ENCODE measurements at regions not wholly inside any gene's neighbourhood (a gene's known extent, or its start where the extent isn't known, plus 50 kb on each side); places are given as distances from the start of the nearest gene placed in this dataset.
A peak's percentile ranks its signal among the peaks of the same experiment; 100 is the strongest.
"Not testable (repeated sequence)": the region's sequence is repeated elsewhere in the genome, so short reads cannot be mapped to it uniquely, and the experiment has no call there.

DNA sequence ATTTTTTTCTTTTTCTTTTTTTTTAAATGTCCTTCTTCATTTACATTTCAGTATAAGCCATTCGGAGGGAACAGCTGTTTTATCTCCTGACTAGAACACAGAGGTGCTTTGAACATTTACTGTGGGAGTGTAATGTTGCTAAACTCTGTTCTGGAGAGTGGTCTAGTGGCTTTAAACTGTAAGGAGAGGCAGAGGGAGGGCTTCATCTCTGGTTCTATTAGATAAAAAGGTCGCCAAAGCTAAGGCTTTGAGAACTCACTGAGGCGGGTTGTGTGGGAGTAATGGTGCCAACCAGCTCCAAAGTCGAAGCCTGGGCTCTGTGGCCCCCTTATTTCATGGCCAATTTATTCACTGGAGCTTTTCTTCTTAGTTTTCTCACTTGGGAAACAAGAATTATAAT lies 133.2 kb downstream of the ANXA2 start:
- no peak overlapping the region for H3K4me3 ChIP-seq (ENCODE audit: control insufficient read depth, low read depth, low read length)
- no peak for DNase-seq (ENCODE audit: low read depth)
- TF ChIP-seq, protein P1, sequence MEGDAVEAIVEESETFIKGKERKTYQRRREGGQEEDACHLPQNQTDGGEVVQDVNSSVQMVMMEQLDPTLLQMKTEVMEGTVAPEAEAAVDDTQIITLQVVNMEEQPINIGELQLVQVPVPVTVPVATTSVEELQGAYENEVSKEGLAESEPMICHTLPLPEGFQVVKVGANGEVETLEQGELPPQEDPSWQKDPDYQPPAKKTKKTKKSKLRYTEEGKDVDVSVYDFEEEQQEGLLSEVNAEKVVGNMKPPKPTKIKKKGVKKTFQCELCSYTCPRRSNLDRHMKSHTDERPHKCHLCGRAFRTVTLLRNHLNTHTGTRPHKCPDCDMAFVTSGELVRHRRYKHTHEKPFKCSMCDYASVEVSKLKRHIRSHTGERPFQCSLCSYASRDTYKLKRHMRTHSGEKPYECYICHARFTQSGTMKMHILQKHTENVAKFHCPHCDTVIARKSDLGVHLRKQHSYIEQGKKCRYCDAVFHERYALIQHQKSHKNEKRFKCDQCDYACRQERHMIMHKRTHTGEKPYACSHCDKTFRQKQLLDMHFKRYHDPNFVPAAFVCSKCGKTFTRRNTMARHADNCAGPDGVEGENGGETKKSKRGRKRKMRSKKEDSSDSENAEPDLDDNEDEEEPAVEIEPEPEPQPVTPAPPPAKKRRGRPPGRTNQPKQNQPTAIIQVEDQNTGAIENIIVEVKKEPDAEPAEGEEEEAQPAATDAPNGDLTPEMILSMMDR (IDR thresholded peaks at IDR 0.05; ENCODE audit: control insufficient read depth, insufficient read depth, low read depth, low read length, missing control alignments) = no peak

GRCh38 chr15:60265057-60265456 lies 132.7 kb downstream of the ANXA2 start:
- no peak overlapping the region for H3K4me3 ChIP-seq (ENCODE audit: control insufficient read depth, low read depth, low read length)
- DNase-seq (ENCODE audit: low read depth) = no peak
- TF ChIP-seq, protein P1 (IDR thresholded peaks at IDR 0.05; ENCODE audit: control insufficient read depth, insufficient read depth, low read depth, low read length, missing control alignments) = no peak

GRCh38 chr15:60272623-60273022 lies 125.2 kb downstream of the ANXA2 start:
- no peak overlapping the region for H3K4me3 ChIP-seq (ENCODE audit: control insufficient read depth, low read depth, low read length)
- no peak for DNase-seq (ENCODE audit: low read depth)
- TF ChIP-seq, protein P1 (IDR thresholded peaks at IDR 0.05; ENCODE audit: control insufficient read depth, insufficient read depth, low read depth, low read length, missing control alignments) = peak; percentile 0

GRCh38 chr15:60275624-60276023 lies 122.2 kb downstream of the ANXA2 start:
- no peak overlapping the region for H3K4me3 ChIP-seq (ENCODE audit: control insufficient read depth, low read depth, low read length)
- TF ChIP-seq, protein P1 (IDR thresholded peaks at IDR 0.05; ENCODE audit: control insufficient read depth, insufficient read depth, low read depth, low read length, missing control alignments) = no peak
- no peak for DNase-seq (ENCODE audit: low read depth)

DNA sequence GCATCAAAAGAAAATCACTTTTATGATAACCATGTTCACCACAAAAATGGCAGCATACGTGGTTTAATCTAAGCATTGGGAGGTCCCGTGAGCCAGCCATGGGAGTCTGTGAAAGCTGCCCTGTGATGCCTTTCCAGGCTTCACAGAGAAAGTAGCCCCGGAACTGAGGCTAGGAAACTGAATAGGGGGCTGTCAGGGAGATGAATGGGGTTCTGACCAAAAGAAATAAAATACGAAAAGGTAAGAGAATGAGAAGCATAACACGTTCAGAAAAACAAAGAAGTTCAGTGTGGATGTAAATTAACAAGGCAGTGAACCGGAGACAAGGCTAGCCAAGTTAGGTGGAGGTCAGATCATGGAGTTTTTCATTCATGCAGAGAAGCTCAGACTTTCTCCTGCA lies 118.9 kb downstream of the ANXA2 start:
- no peak for DNase-seq (ENCODE audit: low read depth)
- TF ChIP-seq, protein P1 (IDR thresholded peaks at IDR 0.05; ENCODE audit: control insufficient read depth, insufficient read depth, low read depth, low read length, missing control alignments) = no peak
- H3K4me3 ChIP-seq (ENCODE audit: control insufficient read depth, low read depth, low read length) = no peak overlapping the region

- H3K4me3 ChIP-seq (ENCODE audit: control insufficient read depth, low read depth, low read length) = no peak overlapping the region
- TF ChIP-seq, protein P1 (IDR thresholded peaks at IDR 0.05; ENCODE audit: control insufficient read depth, insufficient read depth, low read depth, low read length, missing control alignments) = no peak
- no peak for DNase-seq (ENCODE audit: low read depth)
These were observed 117.5 kb downstream of the ANXA2 start for GRCh38 chr15:60280259-60280658.

DNA sequence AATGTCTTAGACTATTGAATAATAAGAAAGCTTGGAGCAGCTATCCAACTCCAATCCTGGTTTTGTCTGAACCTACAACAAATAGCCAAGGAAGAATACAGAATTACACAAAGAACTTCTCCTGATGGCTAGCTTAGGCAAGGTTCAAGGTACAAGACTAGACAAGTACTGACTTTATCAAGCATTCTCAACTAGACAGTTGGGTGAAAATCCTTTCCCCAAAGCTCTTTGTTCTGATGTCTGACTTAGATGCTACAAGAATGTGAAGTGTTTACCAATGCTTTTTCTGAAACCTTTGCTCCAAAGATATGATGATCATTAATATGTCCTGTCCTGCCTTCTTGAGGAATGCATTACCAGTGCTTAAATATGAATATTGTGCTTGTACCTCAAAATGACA lies 113.8 kb downstream of the ANXA2 start:
- TF ChIP-seq, protein P1 (IDR thresholded peaks at IDR 0.05; ENCODE audit: control insufficient read depth, insufficient read depth, low read depth, low read length, missing control alignments) = no peak
- no peak overlapping the region for H3K4me3 ChIP-seq (ENCODE audit: control insufficient read depth, low read depth, low read length)
- no peak for DNase-seq (ENCODE audit: low read depth)

DNA sequence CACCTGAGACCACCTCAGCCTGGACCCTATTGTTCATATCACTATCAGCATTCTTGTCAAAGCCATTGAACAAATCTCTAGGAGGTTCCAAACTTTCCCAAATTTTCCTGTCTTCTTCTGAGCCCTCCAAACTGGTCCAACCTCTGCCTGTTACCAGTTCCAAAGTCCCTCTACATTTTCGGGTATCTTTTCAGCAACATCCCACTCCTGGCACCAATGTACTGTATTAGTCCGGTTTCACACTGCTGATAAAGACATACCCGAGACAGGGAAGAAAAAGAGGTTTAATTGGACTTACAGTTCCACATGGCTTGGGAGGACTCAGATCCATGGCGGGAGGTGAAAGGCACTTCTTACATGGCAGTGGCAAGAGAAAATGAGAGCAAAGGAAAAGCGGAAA lies 101.9 kb downstream of the ANXA2 start:
- DNase-seq (ENCODE audit: low read depth); H3K4me3 ChIP-seq (ENCODE audit: control insufficient read depth, low read depth, low read length): not testable (repeated sequence)
